ENCODE measurements at regions not wholly inside any gene's neighbourhood (a gene's known extent, or its start where the extent isn't known, plus 50 kb on each side); places are given as distances from the start of the nearest gene placed in this dataset.

- Histone ChIP-seq H3K4me1 (replicated peaks in 1 of 4; ENCODE audit: control insufficient read depth in 3 of 4, insufficient read depth in 4 of 4, low read length in 3 of 4) (peaks cover 0 to 3% (median 0%) of the 10 kb centered on the region in 4 experiments; a peak in 1 of 7 replicates), H2BK12ac (ENCODE audit: low read depth, low read length) (no peak overlapping the region), H4K91ac (replicated peaks; ENCODE audit: insufficient read length, low read length) (no peak overlapping the region), H3K23ac (ENCODE audit: insufficient read length) (no peak overlapping the region), H3K56ac (replicated peaks; ENCODE audit: insufficient read length, low read depth, low read length) (no peak overlapping the region), H3K4me2 (ENCODE audit: insufficient read depth in 1 of 2, low read depth in 2 of 2, low read length in 2 of 2) (no peak overlapping the region), H4K20me1 (replicated peaks in 1 of 2; ENCODE audit: control insufficient read depth in 1 of 2, insufficient read depth in 2 of 2, low read length in 2 of 2) (peaks cover 2% of the 10 kb centered on the region in 2 experiments), H2BK5ac (ENCODE audit: low read depth, low read length) (no peak overlapping the region), H3K27me3 (replicated peaks in 1 of 4; ENCODE audit: control insufficient read depth in 3 of 4, extremely low read depth in 1 of 4, insufficient read depth in 3 of 4, low read length in 3 of 4) (peaks cover 0 to 14% (median 7%) of the 10 kb centered on the region in 4 experiments; a peak in 4 of 7 replicates), H2BK20ac (ENCODE audit: low read length) (no peak overlapping the region), H3K79me2 (ENCODE audit: control insufficient read depth in 1 of 2, insufficient read depth in 2 of 2, low read length in 2 of 2) (no peaks in the 10 kb centered on the region), H2AFZ (ENCODE audit: low read length) (no peak overlapping the region), H3K23me2 (ENCODE audit: low read depth, low read length) (peaks cover 7% of the 10 kb centered on the region; the same call in 1 of the 2 replicates), H3K14ac (ENCODE audit: insufficient read length) (no peak overlapping the region), H3K4ac (replicated peaks; ENCODE audit: insufficient read length, low read depth, low read length) (no peak overlapping the region), H3K18ac (ENCODE audit: extremely low read depth, low read length) (no peak overlapping the region), H2BK120ac (replicated peaks; ENCODE audit: low read depth, low read length) (no peak overlapping the region), H2AK5ac (ENCODE audit: low read depth, low read length) (no peak overlapping the region), H3K9me3 (ENCODE audit: insufficient read depth in 2 of 2, low read depth in 1 of 2, low read length in 1 of 2) (no peaks in the 10 kb centered on the region), H3K4me3 (ENCODE audit: extremely low read depth in 1 of 4, insufficient read depth in 2 of 4, low read depth in 3 of 4, low read length in 4 of 4) (no peak overlapping the region), H4K5ac (ENCODE audit: insufficient read length, low read depth, low read length) (no peak overlapping the region), H3K79me1 (ENCODE audit: low read depth, low read length) (no peaks in the 10 kb centered on the region; the same call in 1 of the 2 replicates), H4K8ac (ENCODE audit: extremely low read depth, insufficient read depth, low read length) (no peak overlapping the region), H2BK15ac (ENCODE audit: low read length) (no peak overlapping the region), H3K36me3 (ENCODE audit: control insufficient read depth in 2 of 4, insufficient read depth in 4 of 4, low read length in 3 of 4) (no peaks in the 10 kb centered on the region), H3K9ac (replicated peaks in 1 of 4; ENCODE audit: extremely low read depth in 1 of 4, low read depth in 3 of 4, low read length in 3 of 4) (no peak overlapping the region), H3K27ac (ENCODE audit: low read depth, low read length) (no peak overlapping the region)
- FAIRE-seq, result no peak
- no peak for TF ChIP-seq TBP (IDR thresholded peaks at IDR 0.05; ENCODE audit: low read depth, low read length)
- no peak for TF ChIP-seq SP4 (IDR thresholded peaks at IDR 0.05; ENCODE audit: low read length)
- TF ChIP-seq SP1 (IDR thresholded peaks at IDR 0.05; ENCODE audit: low read depth, low read length), result no peak
- no peak for TF ChIP-seq POLR2A (IDR thresholded peaks at IDR 0.05; ENCODE audit: control extremely low read depth in 1 of 2, low read depth in 2 of 2, low read length in 2 of 2)
- no peak for TF ChIP-seq POU5F1 (IDR thresholded peaks at IDR 0.05; ENCODE audit: low read depth, low read length)
- TF ChIP-seq RAD21 (IDR thresholded peaks at IDR 0.05 in 1 of 2, conservative IDR thresholded peaks at IDR 0.05 in 1 of 2; ENCODE audit: low read depth in 2 of 2, low read length in 2 of 2), result no peak
- no peak for TF ChIP-seq JUND (IDR thresholded peaks at IDR 0.05; ENCODE audit: low read length)
- DNase-seq (ENCODE audit: low read depth in 1 of 2, low spot score in 2 of 2), result no peak
- POLR2A ChIA-PET (ENCODE audit: partially characterized antibody), result no interaction called here
- 91% methylated on average over 12 of the region's 12 CpGs; no CpG with 5 or more reads in 1 of the 2 experiments for WGBS, 2 experiments (ENCODE audit: extremely low coverage in 1 of 2, insufficient coverage in 1 of 2, insufficient read length in 1 of 2, insufficient replicate concordance in 2 of 2, low coverage in 1 of 2, low lambda C conversion rate in 2 of 2, missing lambda C conversion rate in 1 of 2)
- CTCF ChIA-PET (ENCODE audit: partially characterized antibody), result interaction anchor here (1.2 kb wide), 1 partner anchor 16 kb away, joined by 3 read pairs; no protein-coding TSS in a partner anchor
Observed at GRCh38 chr2:120421126-120421829, 75.3 kb downstream of the INHBB start.
